NCI-H187 (cell line): ENCODE measurements at regions not wholly inside any gene's neighbourhood (a gene's known extent, or its start where the extent isn't known, plus 50 kb on each side); places are given as distances from the start of the nearest gene placed in this dataset.
"Not testable (repeated sequence)": the region's sequence is repeated elsewhere in the genome, so short reads cannot be mapped to it uniquely, and the experiment has no call there.

Experiments
- DNase-seq, 2 experiments: peaks; one replicate each; lab custom pipeline; 2025; lab: John Stamatoyannopoulos, UW

DNA sequence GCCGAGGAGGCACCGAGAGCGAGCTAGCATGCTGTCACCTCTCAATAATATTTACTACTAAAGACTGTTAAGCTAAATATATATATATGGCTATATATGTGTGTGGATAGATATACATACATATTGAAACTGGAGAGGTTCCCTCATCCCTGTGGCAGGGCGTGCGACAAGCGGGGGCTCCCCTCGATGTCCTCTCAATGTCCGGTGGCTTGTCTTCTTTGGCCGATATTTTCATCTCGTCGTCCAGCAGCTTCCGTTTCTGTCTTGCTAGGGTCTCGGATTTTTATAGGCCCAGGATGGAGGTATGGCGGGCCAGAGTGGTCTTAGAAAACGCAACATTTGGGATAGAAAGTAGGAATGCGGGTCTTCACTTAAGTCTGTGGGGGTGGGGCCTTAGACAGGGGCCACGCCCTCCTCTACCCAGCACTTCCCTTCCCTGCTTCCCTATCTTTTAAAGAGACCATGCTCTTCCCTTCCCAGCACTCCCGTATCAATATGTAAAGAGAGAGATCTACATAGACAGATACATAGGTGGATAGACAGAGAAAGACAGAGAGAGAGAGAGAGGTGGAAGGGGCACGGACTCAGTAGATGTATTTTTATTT, 866.8 kb downstream of the DSC3 start:
- no peak for DNase-seq

DNA sequence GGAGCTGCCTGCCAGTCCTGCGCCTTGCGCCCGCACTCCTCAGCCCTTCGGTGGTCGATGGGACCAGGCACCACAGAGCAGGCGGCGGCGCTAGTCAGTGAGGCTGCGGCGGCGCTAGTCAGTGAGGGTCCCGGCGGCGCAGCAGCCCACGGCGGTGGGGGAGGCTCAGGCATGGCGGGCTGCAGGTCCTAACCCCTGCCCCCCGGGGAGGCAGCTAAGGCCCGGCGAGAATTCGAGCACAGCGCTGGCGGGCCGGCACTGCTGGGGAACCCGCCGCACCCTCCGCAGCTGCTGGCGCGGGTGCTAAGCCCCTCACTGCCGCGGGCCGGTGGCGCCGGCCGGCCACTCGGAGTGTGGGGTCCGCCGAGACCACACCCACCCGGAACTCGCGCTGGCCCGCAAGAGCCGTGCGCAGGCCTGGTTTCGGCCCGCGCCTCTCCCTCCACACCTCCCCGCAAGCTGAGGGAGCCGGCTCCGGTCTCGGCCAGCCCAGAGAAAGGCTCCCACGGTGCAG, 867.4 kb downstream of the DSC3 start:
- DNase-seq = no peak

- no peak for DNase-seq
These were observed 879.0 kb downstream of the DSC3 start for GRCh38 chr18:30163573-30163972.

DNA sequence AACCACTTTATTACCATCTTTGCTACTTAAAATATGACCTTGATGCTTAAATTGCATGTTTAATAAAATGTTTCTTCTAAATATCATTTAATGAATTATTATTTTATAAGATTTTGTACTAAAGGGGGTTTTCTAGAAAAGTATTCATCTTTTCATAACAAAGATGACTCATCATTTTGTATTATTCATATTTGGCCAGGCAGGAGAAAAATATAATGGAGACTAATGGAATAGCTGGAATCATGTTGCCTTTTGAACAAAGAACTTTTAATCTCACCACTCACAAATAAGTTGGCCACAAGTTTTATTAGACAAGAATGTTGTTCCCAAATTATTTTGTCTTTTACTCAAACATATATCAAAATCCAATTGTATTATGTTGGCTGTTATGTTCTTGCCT, 882.4 kb downstream of the DSC3 start:
- DNase-seq = no peak

DNA sequence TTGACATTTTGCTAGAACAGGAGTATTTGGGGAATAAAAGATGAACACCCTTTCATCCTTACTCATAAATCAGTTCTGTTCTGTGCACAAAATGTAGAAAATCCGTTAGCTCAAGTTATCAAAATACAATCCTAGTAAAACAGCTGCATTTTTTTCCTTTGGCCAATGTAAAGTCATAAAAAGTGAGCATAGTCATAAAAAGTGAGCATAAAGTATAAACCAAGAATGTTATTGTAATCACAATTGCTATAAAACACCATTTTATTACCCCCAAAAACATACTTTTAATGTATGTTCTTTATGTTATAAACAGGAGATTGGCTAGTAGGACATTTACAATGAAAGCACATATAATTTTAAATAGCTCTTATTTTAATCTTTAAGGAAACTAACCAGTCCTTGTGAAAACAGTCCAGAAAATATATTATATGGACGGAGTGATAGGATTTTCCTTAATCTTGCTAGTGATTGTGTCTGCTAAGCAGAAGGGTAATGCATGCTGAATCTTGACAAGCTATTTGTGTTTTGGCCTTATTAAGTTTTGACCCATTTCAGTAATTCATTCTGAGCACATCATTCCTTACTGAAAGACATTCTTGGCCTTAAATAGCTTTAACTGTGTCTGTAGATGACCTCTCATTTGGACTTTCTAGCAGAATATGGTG, 891.8 kb downstream of the DSC3 start:
- no peak for DNase-seq

DNA sequence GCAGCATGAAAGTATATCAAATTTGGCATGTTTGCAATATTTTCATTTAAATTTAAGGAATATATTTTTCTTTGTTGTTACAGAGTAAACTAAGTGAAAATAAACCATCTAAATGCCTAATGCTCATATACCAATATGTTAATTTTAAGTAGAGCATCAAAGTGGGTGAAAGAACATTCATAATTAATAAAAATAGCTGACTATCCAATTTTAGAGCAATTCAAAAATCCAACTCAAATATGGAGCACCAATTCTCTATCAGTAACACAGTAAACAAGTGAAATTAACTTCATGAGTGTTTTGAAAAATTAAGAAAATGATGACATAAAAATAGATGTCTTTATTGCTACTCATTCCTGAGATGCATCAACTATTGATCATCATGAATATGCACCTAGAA, 893.0 kb downstream of the DSC3 start:
- DNase-seq = no peak

DNA sequence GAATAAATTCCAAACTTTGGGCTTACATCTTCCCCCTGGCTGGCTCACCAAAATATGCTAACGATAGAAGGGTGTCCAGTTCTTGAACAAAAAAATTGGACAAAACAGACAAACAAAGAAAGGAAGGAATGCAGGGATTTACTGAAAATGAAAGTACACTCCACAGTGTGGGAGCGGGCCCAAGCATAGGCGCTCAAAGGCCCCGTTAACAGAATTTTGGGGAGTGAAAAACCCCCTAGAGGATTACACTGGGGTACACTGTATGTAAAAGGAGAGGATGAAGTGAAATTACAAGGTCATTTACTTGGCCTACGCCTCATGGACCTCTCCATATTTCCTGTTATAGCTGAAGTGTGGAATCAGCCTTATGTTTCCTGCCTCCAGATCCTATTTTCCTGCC, 899.7 kb downstream of the DSC3 start:
- no peak for DNase-seq

GRCh38 chr18:30142248-30142647, 900.3 kb downstream of the DSC3 start:
- no peak for DNase-seq

GRCh38 chr18:30141506-30141905, 901.0 kb downstream of the DSC3 start:
- not testable (repeated sequence) for DNase-seq

DNA sequence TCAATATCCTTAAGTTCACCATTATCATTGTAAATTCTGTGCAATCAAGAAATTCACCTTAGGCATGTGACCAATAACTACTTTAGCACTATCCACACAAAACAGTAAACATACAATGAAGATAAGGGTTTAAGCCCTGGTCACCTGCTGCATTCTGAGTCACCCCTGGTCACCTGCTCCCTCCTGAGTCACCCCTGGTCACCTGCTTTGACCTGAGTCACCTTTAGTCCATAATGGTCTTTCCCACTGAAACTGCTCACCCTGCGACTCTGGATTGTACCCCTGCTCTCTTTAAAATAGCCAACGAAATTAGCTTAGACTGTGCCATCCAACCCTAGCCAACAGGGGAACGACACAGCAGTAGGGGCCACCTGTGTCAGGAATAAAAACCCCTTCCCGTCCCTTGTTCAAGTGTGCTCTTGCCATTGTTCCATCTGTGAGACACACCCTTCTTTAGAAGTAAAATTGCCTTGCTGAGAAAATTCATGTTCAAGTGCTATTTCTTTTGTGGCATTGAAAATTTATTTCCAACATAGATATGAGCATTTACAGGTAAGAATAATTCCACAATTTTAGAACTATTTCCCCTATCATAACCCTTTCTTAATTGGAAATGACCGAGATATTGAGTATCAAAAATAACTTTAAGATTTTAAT, 902.8 kb downstream of the DSC3 start:
- DNase-seq = no peak

DNA sequence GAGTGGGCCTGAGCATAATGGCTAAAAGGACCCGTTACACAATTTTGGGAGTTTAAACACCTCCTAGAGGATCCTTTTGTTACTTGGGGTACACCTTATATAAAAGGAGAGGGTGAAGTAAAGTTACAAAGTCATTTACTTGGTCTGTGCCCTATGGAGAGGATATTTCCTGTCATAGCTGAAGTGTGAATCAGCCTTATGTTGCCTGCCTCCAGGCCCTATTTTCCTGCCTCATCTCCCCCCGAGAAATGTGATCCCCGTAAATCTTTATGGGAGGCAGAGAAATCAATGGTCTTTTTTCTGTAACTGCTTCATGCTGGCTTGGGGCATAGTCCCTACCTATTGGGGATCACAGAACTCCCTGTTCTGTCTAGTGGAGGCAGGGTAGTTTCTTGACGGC, 906.6 kb downstream of the DSC3 start:
- DNase-seq = no peak

DNA sequence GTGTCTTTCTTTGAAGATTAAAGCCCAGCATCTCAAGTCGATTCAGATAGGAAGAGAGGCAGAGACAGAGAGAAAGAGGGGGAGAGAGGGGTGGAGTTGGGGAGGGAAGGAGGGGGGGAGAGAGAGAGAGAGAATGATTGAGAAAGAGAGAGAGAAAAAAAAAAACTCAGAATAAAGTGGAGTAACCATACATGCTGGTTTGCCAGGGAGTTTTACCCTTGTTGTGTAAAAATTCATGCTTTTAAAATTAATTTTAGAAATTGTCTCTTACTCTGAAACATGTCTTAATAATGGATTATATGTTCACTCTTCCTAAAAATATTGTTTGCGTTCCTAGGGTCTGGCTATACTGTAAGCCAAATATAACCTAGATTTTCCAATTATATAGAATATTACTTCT, 908.5 kb downstream of the DSC3 start:
- DNase-seq = no peak

- no peak for DNase-seq
These were observed 909.6 kb downstream of the DSC3 start for GRCh38 chr18:30132959-30133358.

DNA sequence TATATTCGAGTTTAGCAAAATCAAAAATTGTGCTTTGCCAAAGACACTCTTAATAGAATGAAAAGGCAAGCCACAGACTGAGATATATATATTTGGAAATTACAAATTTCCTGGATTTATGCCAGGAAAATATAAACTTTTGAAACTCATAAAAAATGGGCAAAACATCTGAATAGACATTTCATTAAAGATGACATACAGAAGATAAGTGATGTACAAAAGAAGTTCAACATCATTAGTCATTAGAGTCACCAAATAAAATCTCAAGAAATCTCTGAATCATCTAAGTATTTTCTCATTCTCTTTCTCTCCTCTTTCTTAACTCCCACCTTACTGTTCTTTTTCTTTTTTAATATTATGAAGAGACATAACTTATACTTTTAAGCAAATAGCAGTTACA, 921.1 kb downstream of the DSC3 start:
- no peak for DNase-seq

DNA sequence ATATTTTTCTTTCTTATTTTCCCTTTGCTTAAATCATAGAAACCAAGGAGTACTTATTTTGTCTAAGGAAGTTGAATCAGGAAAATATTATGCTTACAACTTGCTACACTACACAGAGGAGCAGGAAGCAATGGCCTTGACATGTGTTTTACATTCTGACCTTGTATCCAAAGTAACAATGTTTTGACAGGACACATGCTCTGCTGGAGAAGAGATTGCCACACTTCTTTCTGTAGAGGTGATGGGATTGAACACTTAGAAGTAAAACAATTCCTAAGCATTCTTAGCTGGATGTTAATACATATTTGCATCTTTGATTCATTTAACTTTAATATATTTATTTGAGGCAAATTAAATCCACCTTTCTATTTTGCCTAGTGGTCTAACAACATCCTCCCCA, 929.1 kb downstream of the DSC3 start:
- DNase-seq = no peak

DNA sequence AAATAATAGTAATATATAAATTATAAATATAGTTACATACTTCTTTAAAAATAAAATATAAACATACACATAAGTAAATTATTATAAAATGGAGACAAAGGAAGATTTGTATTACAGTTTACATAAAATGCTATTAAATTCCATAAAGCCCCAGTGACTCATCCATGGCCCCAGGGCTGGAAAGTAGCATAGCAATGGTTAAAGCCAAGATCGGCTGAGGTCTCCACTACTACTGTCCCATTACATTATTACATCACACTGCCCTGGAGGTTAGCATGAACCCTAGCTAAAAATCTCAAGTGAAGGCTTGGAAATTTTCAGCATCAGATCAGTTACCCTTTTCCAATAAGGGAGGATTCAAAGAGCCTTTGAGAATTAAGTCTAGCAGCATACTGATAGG, 936.2 kb downstream of the DSC3 start:
- no peak for DNase-seq

DNA sequence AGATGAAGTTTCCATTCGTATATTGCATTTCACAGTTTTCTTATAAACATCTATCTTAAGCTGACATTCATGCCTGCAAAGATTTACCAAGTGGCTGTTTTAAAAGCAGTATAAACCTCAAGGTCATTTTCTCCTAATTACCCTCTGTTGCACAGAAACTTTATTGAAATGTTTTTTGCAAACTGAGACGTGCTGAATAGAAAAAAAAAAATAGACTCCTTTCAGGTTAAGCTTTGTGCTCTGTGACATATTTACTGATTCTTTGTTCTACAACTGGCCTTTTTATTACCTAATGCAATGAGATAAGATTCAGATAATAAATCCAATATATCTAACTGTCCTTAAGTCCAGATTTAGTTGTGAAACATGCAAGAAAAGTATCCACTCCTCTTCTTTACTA, 938.7 kb downstream of the DSC3 start:
- no peak for DNase-seq

GRCh38 chr18:30096796-30097195, 945.7 kb downstream of the DSC3 start:
- no peak for DNase-seq

GRCh38 chr18:30094556-30094955, 948.0 kb downstream of the DSC3 start:
- no peak for DNase-seq

GRCh38 chr18:30093376-30093775, 949.2 kb downstream of the DSC3 start:
- DNase-seq = no peak

- no peak for DNase-seq
These were observed 954.1 kb downstream of the DSC3 start for GRCh38 chr18:30088238-30089015.

- no peak for DNase-seq
These were observed 956.2 kb downstream of the DSC3 start for GRCh38 chr18:30086351-30086750.

DNA sequence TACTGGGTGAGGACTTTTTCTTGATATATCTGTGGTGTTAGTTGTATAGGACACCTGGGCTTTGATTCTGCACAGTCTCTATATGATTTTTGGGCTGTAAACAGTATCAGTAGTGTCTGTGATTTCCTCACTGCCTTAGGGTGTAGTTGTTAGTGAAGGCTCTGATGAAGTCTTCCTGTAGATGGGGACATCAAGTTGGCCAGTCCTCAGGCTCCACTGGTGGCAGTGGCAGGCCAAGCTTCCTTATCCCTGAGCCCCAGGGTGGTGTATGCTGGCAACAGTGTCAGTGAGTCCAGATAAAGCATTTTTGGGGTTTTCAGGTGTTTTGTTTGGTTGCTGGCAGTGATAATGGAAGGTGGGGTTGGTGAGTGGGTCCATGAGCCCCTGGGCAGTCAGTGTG, 961.4 kb downstream of the DSC3 start:
- no peak for DNase-seq
